WTC11 (cell line): ENCODE measurements at regions not wholly inside any gene's neighbourhood (a gene's known extent, or its start where the extent isn't known, plus 50 kb on each side); places are given as distances from the start of the nearest gene placed in this dataset.

Source experiments
- ATAC-seq: fragments of 200-7000 bp; cut with Tn5 transposase; 2 replicates; pipeline ENCODE4 v1.10.0; 2021; ENCODE audit warnings: mild to moderate bottlenecking, moderate library complexity
- CTCF ChIA-PET: fragments of 300-600 bp; sonication (Branson Sonifier 250); formaldehyde crosslinking; loops from one replicate; lab custom pipeline; 2021; ENCODE audit warnings: antibody characterized with exemption; lab: Charles Lee
- POLR2A ChIA-PET: fragments of 350-600 bp; sonication (Branson Sonifier 250); formaldehyde crosslinking; loops from one replicate; lab custom pipeline; 2021; ENCODE audit warnings: antibody characterized with exemption; lab: Charles Lee
- DNase-seq: peaks from one replicate; pipeline ENCODE4 v3.0.0; 2021; ENCODE audit warnings: low spot score
- H3K27ac Mint-ChIP-seq: 2 replicates; pipeline ENCODE4 v1.8.0; 2021; ENCODE audit warnings: mixed read lengths
- H3K27me3 Mint-ChIP-seq: 2 replicates; pipeline ENCODE4 v1.8.0; 2021; ENCODE audit warnings: low read depth, mild to moderate bottlenecking, moderate library complexity, mixed read lengths
- H3K36me3 Mint-ChIP-seq: 2 replicates; pipeline ENCODE4 v1.8.0; 2021; ENCODE audit warnings: mixed read lengths
- H3K4me1 Mint-ChIP-seq: 2 replicates; pipeline ENCODE4 v1.8.0; 2022; ENCODE audit warnings: mixed read lengths
- H3K4me3 Mint-ChIP-seq: 2 replicates; pipeline ENCODE4 v1.8.0; 2021; ENCODE audit warnings: mild to moderate bottlenecking, moderate library complexity, mixed read lengths
- H3K9me3 Mint-ChIP-seq: 2 replicates; pipeline ENCODE4 v1.8.0; 2021; ENCODE audit warnings: mixed read lengths
- AFF4 ChIP-seq: sonication (generic); formaldehyde crosslinking; IDR thresholded peaks from 2 replicates; pipeline ENCODE4 v1.8.1; 2023; ENCODE audit warnings: mild to moderate bottlenecking, missing genetic modification reagents, borderline replicate concordance
- ATF3 ChIP-seq: sonication (generic); formaldehyde crosslinking; conservative IDR thresholded peaks from 2 replicates; pipeline ENCODE4 v1.8.1; 2022; ENCODE audit warnings: mild to moderate bottlenecking, missing genetic modification reagents
- CREB1 ChIP-seq: sonication (generic); formaldehyde crosslinking; IDR thresholded peaks from 2 replicates; pipeline ENCODE4 v1.8.0; 2023; ENCODE audit warnings: mild to moderate bottlenecking, missing genetic modification reagents
- E2F5 ChIP-seq: sonication (generic); formaldehyde crosslinking; IDR thresholded peaks from 2 replicates; pipeline ENCODE4 v1.8.1; 2022; ENCODE audit warnings: mild to moderate bottlenecking, moderate library complexity, missing genetic modification reagents
- EMX1 ChIP-seq: fragments of 250-450 bp; sonication (Bioruptor Pico); IDR thresholded peaks from 2 replicates; pipeline ENCODE4 v1.8.0; 2021; ENCODE audit warnings: mild to moderate bottlenecking
- FOXJ3 ChIP-seq: sonication (generic); formaldehyde crosslinking; IDR thresholded peaks from 2 replicates; pipeline ENCODE4 v1.9.0; 2021; ENCODE audit warnings: missing genetic modification reagents, mild to moderate bottlenecking, borderline replicate concordance
- GABPB1 ChIP-seq: sonication (generic); formaldehyde crosslinking; IDR thresholded peaks from 2 replicates; pipeline ENCODE4 v1.8.1; 2023; ENCODE audit warnings: mild to moderate bottlenecking, missing genetic modification reagents
- GRHL2 ChIP-seq: fragments of 250-450 bp; sonication (Bioruptor Pico); IDR thresholded peaks from 2 replicates; pipeline ENCODE4 v1.8.0; 2022; ENCODE audit warnings: mild to moderate bottlenecking, moderate library complexity; ENCODE audit not compliant: insufficient replicate concordance, severe bottlenecking
- HMGXB4 ChIP-seq: sonication (generic); formaldehyde crosslinking; IDR thresholded peaks from 2 replicates; pipeline ENCODE4 v1.8.1; 2023; ENCODE audit warnings: mild to moderate bottlenecking, moderate library complexity, missing genetic modification reagents
- KAT7 ChIP-seq: sonication (generic); formaldehyde crosslinking; IDR thresholded peaks from 2 replicates; pipeline ENCODE4 v1.8.1; 2023; ENCODE audit warnings: missing genetic modification reagents, mild to moderate bottlenecking, borderline replicate concordance
- MLX ChIP-seq: sonication (generic); formaldehyde crosslinking; IDR thresholded peaks from 2 replicates; pipeline ENCODE4 v1.8.1; 2023; ENCODE audit warnings: mild to moderate bottlenecking, missing genetic modification reagents, moderate library complexity
- MYBL2 ChIP-seq: sonication (generic); formaldehyde crosslinking; IDR thresholded peaks from 2 replicates; pipeline ENCODE4 v1.8.1; 2023; ENCODE audit warnings: mild to moderate bottlenecking, moderate library complexity, missing genetic modification reagents
- NFATC4 ChIP-seq: fragments of 250-450 bp; sonication (Bioruptor Pico); IDR thresholded peaks from 2 replicates; pipeline ENCODE4 v1.9.0; 2021; ENCODE audit warnings: mild to moderate bottlenecking
- NFE2L1 ChIP-seq: sonication (generic); formaldehyde crosslinking; IDR thresholded peaks from 2 replicates; pipeline ENCODE4 v1.8.1; 2023; ENCODE audit warnings: missing genetic modification reagents
- NR1H2 ChIP-seq: sonication (generic); formaldehyde crosslinking; IDR thresholded peaks from 2 replicates; pipeline ENCODE4 v1.9.0; 2021; ENCODE audit warnings: mild to moderate bottlenecking, moderate library complexity, missing genetic modification reagents
- OVOL2 ChIP-seq: fragments of 250-450 bp; sonication (Bioruptor Pico); IDR thresholded peaks from 2 replicates; pipeline ENCODE4 v1.9.0; 2021; ENCODE audit warnings: mild to moderate bottlenecking, borderline replicate concordance
- SMAD3 ChIP-seq: sonication (generic); formaldehyde crosslinking; IDR thresholded peaks from 2 replicates; pipeline ENCODE4 v1.8.0; 2022; ENCODE audit warnings: missing genetic modification reagents, mild to moderate bottlenecking, borderline replicate concordance
- SP1 ChIP-seq: sonication (generic); formaldehyde crosslinking; conservative IDR thresholded peaks from 2 replicates; pipeline ENCODE4 v1.8.1; 2022; ENCODE audit warnings: missing genetic modification reagents
- STAT6 ChIP-seq: sonication (generic); formaldehyde crosslinking; conservative IDR thresholded peaks from 2 replicates; pipeline ENCODE4 v1.8.1; 2023; ENCODE audit warnings: mild to moderate bottlenecking, low read depth, missing genetic modification reagents, moderate library complexity
- TCF7 ChIP-seq: sonication (generic); formaldehyde crosslinking; IDR thresholded peaks from 2 replicates; pipeline ENCODE4 v1.8.0; 2022; ENCODE audit warnings: mild to moderate bottlenecking, low read depth, missing genetic modification reagents, moderate library complexity
- TP53 ChIP-seq: sonication (generic); formaldehyde crosslinking; IDR thresholded peaks from 2 replicates; pipeline ENCODE4 v1.8.1; 2023; ENCODE audit warnings: mild to moderate bottlenecking, missing genetic modification reagents
- ZMAT4 ChIP-seq: fragments of 250-450 bp; sonication (Bioruptor Pico); IDR thresholded peaks from 2 replicates; pipeline ENCODE4 v1.9.0; 2021; ENCODE audit warnings: mild to moderate bottlenecking
- ZNF138 ChIP-seq: sonication (generic); formaldehyde crosslinking; conservative IDR thresholded peaks from 2 replicates; pipeline ENCODE4 v1.8.1; 2022; ENCODE audit warnings: mild to moderate bottlenecking, moderate library complexity, missing genetic modification reagents
- ZNF219 ChIP-seq: sonication (generic); formaldehyde crosslinking; IDR thresholded peaks from 2 replicates; pipeline ENCODE4 v1.8.0; 2023; ENCODE audit warnings: missing genetic modification reagents, mild to moderate bottlenecking, borderline replicate concordance
- ZNF416 ChIP-seq: fragments of 250-450 bp; sonication (Bioruptor Pico); IDR thresholded peaks from 2 replicates; pipeline ENCODE4 v1.9.0; 2021; ENCODE audit warnings: mild to moderate bottlenecking, inconsistent platforms
- ZNF671 ChIP-seq: fragments of 250-450 bp; sonication (Bioruptor Pico); IDR thresholded peaks from 2 replicates; pipeline ENCODE4 v1.8.0; 2021; ENCODE audit warnings: mild to moderate bottlenecking

GRCh38 chrX:27399146-27399456, 64.0 kb downstream of the PPP4R3C start:
- no peaks in the 10 kb centered on the region for H3K36me3 Mint-ChIP-seq
- H3K9me3 Mint-ChIP-seq: peaks cover 4% of the 10 kb centered on the region
- DNase-seq (no peak), ATAC-seq (no peak)
- no peak overlapping the region for H3K4me3 Mint-ChIP-seq
- no peak overlapping the region for H3K27ac Mint-ChIP-seq
- no peaks in the 10 kb centered on the region for H3K27me3 Mint-ChIP-seq
- TF ChIP-seq ZMAT4 (CRISPR knock-in tag): no peak
- no peak for TF ChIP-seq ZNF416 (CRISPR knock-in tag)
- no peak for TF ChIP-seq E2F5 (CRISPR knock-in tag)
- TF ChIP-seq STAT6 (CRISPR knock-in tag): no peak
- TF ChIP-seq FOXJ3: no peak
- TF ChIP-seq NR1H2 (CRISPR knock-in tag): no peak
- TF ChIP-seq ZNF671 (CRISPR knock-in tag): no peak
- no peak for TF ChIP-seq NFE2L1
- peaks cover 3% of the 10 kb centered on the region; the same call in 1 of the 2 replicates for H3K4me1 Mint-ChIP-seq
- POLR2A ChIA-PET: no interaction called here
- CTCF ChIA-PET: interaction anchor here (0.6 kb wide), 1 partner anchor 13 kb away, joined by 4 read pairs; no protein-coding TSS in a partner anchor

- Mint-ChIP-seq H3K9me3 (no peaks in the 10 kb centered on the region), H3K4me1 (no peaks in the 10 kb centered on the region), H3K36me3 (no peaks in the 10 kb centered on the region), H3K27ac (no peak overlapping the region), H3K4me3 (no peak overlapping the region), H3K27me3 (no peaks in the 10 kb centered on the region)
- DNase-seq (no peak), ATAC-seq (no peak)
- CTCF ChIA-PET: no interaction called here
- TF ChIP-seq MYBL2 (CRISPR knock-in tag): no peak
- TF ChIP-seq EMX1 (CRISPR knock-in tag): no peak
- TF ChIP-seq GABPB1: no peak
- no peak for TF ChIP-seq HMGXB4 (CRISPR knock-in tag)
- TF ChIP-seq OVOL2 (CRISPR knock-in tag): no peak
- no peak for TF ChIP-seq SMAD3 (CRISPR knock-in tag)
- no peak for TF ChIP-seq MLX (CRISPR knock-in tag)
- TF ChIP-seq NFATC4 (CRISPR knock-in tag): no peak
- no peak for TF ChIP-seq AFF4 (CRISPR knock-in tag)
- no peak for TF ChIP-seq KAT7 (CRISPR knock-in tag)
- TF ChIP-seq ZNF219 (CRISPR knock-in tag): no peak
- no peak for TF ChIP-seq ZNF138 (CRISPR knock-in tag)
- no peak for TF ChIP-seq TCF7 (CRISPR knock-in tag)
- TF ChIP-seq TP53 (CRISPR knock-in tag): no peak
- TF ChIP-seq SP1 (CRISPR knock-in tag): no peak
- TF ChIP-seq ATF3 (CRISPR knock-in tag): no peak
- TF ChIP-seq GRHL2: no peak
- no peak for TF ChIP-seq CREB1
- POLR2A ChIA-PET: no interaction called here
These were observed 71.5 kb downstream of the PPP4R3C start for GRCh38 chrX:27391623-27392022.
